Thyroid gland (tissue), 4 donors: ENCODE measurements at regions not wholly inside any gene's neighbourhood (a gene's known extent, or its start where the extent isn't known, plus 50 kb on each side); places are given as distances from the start of the nearest gene placed in this dataset.

Experiments used
- POLR2A ChIP-seq, 2 donors: fragments of 450-650 bp; IDR thresholded peaks; one replicate each; pipeline ENCODE4 v1.6.1; 2017; ENCODE audit warnings: antibody characterized with exemption in 2 of 2, mild to moderate bottlenecking in 2 of 2, moderate library complexity in 1 of 2
- TF ChIP-seq, protein P1 (sequence below), 6 experiments: fragments of 200-600 bp in 3 of 6; fragments of 450-650 bp in 3 of 6; sonication (generic) in 3 of 6; IDR thresholded peaks; one replicate each; pipeline ENCODE4 v1.5.1; 2016 to 2019; ENCODE audit warnings: antibody characterized with exemption in 6 of 6, mild to moderate bottlenecking in 2 of 6, inconsistent platforms in 1 of 6, moderate library complexity in 1 of 6

DNA sequence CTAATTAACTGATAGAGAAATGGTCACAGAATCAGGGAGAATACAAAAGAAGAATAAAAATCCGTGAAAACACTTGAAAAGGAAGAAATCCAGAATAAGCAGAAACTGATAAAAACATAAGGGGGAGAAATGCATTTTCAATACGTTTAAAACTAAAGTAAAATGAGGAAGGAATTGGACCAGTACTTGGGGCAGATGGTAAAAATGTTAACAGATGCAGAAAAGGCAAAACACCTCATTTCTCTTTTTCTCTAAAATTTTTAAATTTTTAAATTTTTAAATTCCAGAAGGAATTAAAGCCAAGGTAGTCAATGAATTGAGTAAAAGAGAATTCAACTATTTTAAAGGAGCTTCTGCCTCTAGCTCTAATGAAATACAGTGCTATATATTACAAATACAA lies 353.9 kb downstream of the METTL4 start:
- TF ChIP-seq, protein P1, sequence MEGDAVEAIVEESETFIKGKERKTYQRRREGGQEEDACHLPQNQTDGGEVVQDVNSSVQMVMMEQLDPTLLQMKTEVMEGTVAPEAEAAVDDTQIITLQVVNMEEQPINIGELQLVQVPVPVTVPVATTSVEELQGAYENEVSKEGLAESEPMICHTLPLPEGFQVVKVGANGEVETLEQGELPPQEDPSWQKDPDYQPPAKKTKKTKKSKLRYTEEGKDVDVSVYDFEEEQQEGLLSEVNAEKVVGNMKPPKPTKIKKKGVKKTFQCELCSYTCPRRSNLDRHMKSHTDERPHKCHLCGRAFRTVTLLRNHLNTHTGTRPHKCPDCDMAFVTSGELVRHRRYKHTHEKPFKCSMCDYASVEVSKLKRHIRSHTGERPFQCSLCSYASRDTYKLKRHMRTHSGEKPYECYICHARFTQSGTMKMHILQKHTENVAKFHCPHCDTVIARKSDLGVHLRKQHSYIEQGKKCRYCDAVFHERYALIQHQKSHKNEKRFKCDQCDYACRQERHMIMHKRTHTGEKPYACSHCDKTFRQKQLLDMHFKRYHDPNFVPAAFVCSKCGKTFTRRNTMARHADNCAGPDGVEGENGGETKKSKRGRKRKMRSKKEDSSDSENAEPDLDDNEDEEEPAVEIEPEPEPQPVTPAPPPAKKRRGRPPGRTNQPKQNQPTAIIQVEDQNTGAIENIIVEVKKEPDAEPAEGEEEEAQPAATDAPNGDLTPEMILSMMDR (IDR thresholded peaks at IDR 0.05) = no peak
- no peak for TF ChIP-seq POLR2A (IDR thresholded peaks at IDR 0.05)
